WTC11 (cell line): ENCODE measurements at regions not wholly inside any gene's neighbourhood (a gene's known extent, or its start where the extent isn't known, plus 50 kb on each side); places are given as distances from the start of the nearest gene placed in this dataset.

Source experiments
- TCF7 ChIP-seq: sonication (generic); formaldehyde crosslinking; IDR thresholded peaks from 2 replicates; pipeline ENCODE4 v1.8.0; 2022; ENCODE audit warnings: mild to moderate bottlenecking, low read depth, missing genetic modification reagents, moderate library complexity
- TF ChIP-seq, protein P1 (sequence below): fragments of 200-600 bp; IDR thresholded peaks from 2 replicates; pipeline ENCODE4 v1.8.0; 2022; ENCODE audit warnings: antibody characterized with exemption

DNA sequence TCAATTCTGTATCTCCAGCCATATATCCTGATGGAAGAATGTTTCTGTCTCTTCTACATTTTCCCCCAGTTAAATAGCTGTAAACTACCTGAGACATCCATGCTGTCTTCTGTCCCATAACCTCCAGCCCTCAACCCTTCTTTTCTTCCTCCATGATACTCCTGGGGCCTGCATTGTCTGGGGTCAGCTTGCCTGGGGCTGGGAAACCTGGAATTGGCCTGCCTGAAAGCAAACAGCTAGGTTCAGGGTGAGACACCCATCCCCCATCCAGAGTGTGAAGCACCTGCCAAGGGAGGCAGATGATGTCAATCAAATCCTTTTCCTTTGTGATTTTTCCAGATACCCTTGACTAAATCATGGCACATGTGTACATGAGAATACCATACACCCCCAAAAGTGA, 313.7 kb upstream of the MGAT5 start:
- TF ChIP-seq, protein P1, sequence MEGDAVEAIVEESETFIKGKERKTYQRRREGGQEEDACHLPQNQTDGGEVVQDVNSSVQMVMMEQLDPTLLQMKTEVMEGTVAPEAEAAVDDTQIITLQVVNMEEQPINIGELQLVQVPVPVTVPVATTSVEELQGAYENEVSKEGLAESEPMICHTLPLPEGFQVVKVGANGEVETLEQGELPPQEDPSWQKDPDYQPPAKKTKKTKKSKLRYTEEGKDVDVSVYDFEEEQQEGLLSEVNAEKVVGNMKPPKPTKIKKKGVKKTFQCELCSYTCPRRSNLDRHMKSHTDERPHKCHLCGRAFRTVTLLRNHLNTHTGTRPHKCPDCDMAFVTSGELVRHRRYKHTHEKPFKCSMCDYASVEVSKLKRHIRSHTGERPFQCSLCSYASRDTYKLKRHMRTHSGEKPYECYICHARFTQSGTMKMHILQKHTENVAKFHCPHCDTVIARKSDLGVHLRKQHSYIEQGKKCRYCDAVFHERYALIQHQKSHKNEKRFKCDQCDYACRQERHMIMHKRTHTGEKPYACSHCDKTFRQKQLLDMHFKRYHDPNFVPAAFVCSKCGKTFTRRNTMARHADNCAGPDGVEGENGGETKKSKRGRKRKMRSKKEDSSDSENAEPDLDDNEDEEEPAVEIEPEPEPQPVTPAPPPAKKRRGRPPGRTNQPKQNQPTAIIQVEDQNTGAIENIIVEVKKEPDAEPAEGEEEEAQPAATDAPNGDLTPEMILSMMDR: no peak
- TF ChIP-seq TCF7 (CRISPR knock-in tag): no peak
